GM12878 (cell line): ENCODE measurements at regions not wholly inside any gene's neighbourhood (a gene's known extent, or its start where the extent isn't known, plus 50 kb on each side); places are given as distances from the start of the nearest gene placed in this dataset.

ENCODE experiments used
- ATAC-seq: fragments of 200-7000 bp; cut with Tn5 transposase; 3 replicates; pipeline ENCODE4 v1.9.1; 2020; ENCODE audit warnings: mild to moderate bottlenecking, moderate library complexity
- BruUV-seq: library from RNA; stranded (reverse); fragments of 400-500 nt; replicated peaks from 2 replicates; lab custom pipeline; 2021; lab: Mats Ljungman, UMichigan
- CTCF ChIA-PET: fragments of 300-600 bp; sonication (Branson Sonifier 250); formaldehyde crosslinking; extraction: SDS; loops from one replicate; lab custom pipeline; 2021; ENCODE audit warnings: inconsistent platforms; lab: Yijun Ruan, JAX
- POLR2A ChIA-PET: fragments of 350-600 bp; formaldehyde crosslinking; extraction: SDS; loops from one replicate; lab custom pipeline; 2021; ENCODE audit warnings: inconsistent platforms; lab: Charles Lee
- RAD21 ChIA-PET: fragments of 300-600 bp; sonication (Branson Sonifier 250); formaldehyde crosslinking; loops from one replicate; lab custom pipeline; 2023; ENCODE audit warnings: antibody characterized with exemption; ENCODE audit not compliant: unreplicated experiment; lab: Charles Lee
- SMC1A ChIA-PET: fragments of 300-600 bp; sonication (Branson Sonifier 250); formaldehyde crosslinking; loops from one replicate; lab custom pipeline; 2023; ENCODE audit not compliant: unreplicated experiment, uncharacterized antibody; lab: Charles Lee
- DNase-seq: peaks from one replicate; pipeline ENCODE4 v3.0.0-alpha.2; 2011; ENCODE audit warnings: low read depth, low spot score
- FAIRE-seq: peaks from 3 replicates; lab custom pipeline; 2011; peaks lifted over from hg19 to GRCh38; lab: Jason Lieb, UNC
- H2AFZ ChIP-seq: 2 replicates; pipeline ENCODE4 v1.6.0; 2011; ENCODE audit warnings: low read depth, low read length, control low read depth; ENCODE audit not compliant: control insufficient read depth
- H3K27ac ChIP-seq: 2 replicates; pipeline ENCODE4 v1.5.1; 2011; ENCODE audit warnings: control low read depth; ENCODE audit not compliant: control insufficient read depth, insufficient read depth
- H3K27me3 ChIP-seq, 2 experiments: replicated peaks in 1 of 2; 2 replicates each; pipeline versions ENCODE4 v1.6.0 to v1.6.1; 2011; ENCODE audit warnings: low read length in 1 of 2; ENCODE audit not compliant: control insufficient read depth in 2 of 2, insufficient read depth in 2 of 2
- H3K36me3 ChIP-seq, 2 experiments: 2 replicates each; pipeline ENCODE4 v1.5.1; 2011; ENCODE audit warnings: low read length in 1 of 2; ENCODE audit not compliant: control insufficient read depth in 2 of 2, insufficient read depth in 2 of 2
- H3K4me1 ChIP-seq: 2 replicates; pipeline ENCODE4 v1.6.1; 2011; ENCODE audit warnings: mild to moderate bottlenecking, low read length, moderate library complexity, mixed read lengths; ENCODE audit not compliant: control insufficient read depth, insufficient read depth
- H3K4me2 ChIP-seq: 2 replicates; pipeline ENCODE4 v1.6.0; 2011; ENCODE audit warnings: control low read depth; ENCODE audit not compliant: control insufficient read depth, insufficient read depth
- H3K4me3 ChIP-seq: fragments of 200-600 bp; sonication (generic); 2 replicates; pipeline ENCODE4 v1.5.1; 2016
- H3K79me2 ChIP-seq: 2 replicates; pipeline ENCODE4 v1.6.0; 2011; ENCODE audit warnings: low read length; ENCODE audit not compliant: control insufficient read depth, insufficient read depth
- H3K9ac ChIP-seq: 2 replicates; pipeline ENCODE4 v1.8.0; 2011; ENCODE audit warnings: low read length, control low read depth, mixed read lengths; ENCODE audit not compliant: control insufficient read depth, insufficient read depth
- H3K9me3 ChIP-seq: replicated peaks from 3 replicates; pipeline ENCODE4 v1.5.1; 2011; ENCODE audit warnings: mild to moderate bottlenecking, low read length; ENCODE audit not compliant: control insufficient read depth, insufficient read depth
- H4K20me1 ChIP-seq: 2 replicates; pipeline ENCODE4 v1.6.0; 2011; ENCODE audit not compliant: control insufficient read depth, insufficient read depth
- ASH2L ChIP-seq: fragments of 300-600, 200-600 bp; sonication (generic); IDR thresholded peaks from 2 replicates; pipeline ENCODE4 v1.6.1; 2017; ENCODE audit warnings: low read depth, mild to moderate bottlenecking, borderline replicate concordance
- CBX3 ChIP-seq: fragments of 200-600 bp; sonication (generic); IDR thresholded peaks from 2 replicates; pipeline ENCODE4 v1.6.1; 2016; ENCODE audit warnings: low read depth, borderline replicate concordance
- CBX5 ChIP-seq: sonication (generic); IDR thresholded peaks from 2 replicates; pipeline ENCODE4 v1.6.1; 2016; ENCODE audit warnings: low read depth, moderate library complexity, mild to moderate bottlenecking, inconsistent platforms
- CEBPB ChIP-seq, 2 experiments: fragments of 150-350 bp in 1 of 2; IDR thresholded peaks; 2 replicates each; pipeline ENCODE4 v1.6.1; 2012 to 2014; ENCODE audit warnings: low read depth in 2 of 2, low read length in 2 of 2, borderline replicate concordance in 1 of 2, inconsistent platforms in 1 of 2
- DPF2 ChIP-seq: fragments of 450-650 bp; IDR thresholded peaks from 2 replicates; pipeline ENCODE4 v1.6.1; 2017; ENCODE audit warnings: mild to moderate bottlenecking
- E2F8 ChIP-seq: fragments of 450-650 bp; IDR thresholded peaks from 2 replicates; pipeline ENCODE4 v1.6.1; 2018; ENCODE audit warnings: mild to moderate bottlenecking, low read depth, moderate library complexity; ENCODE audit not compliant: partially characterized antibody
- ESRRA ChIP-seq: IDR thresholded peaks from 2 replicates; pipeline ENCODE4 v1.6.1; 2012; ENCODE audit warnings: mild to moderate bottlenecking, low read length, improper control_type of control experiment
- GATAD2B ChIP-seq: fragments of 450-650 bp; conservative IDR thresholded peaks from 2 replicates; pipeline ENCODE4 v1.6.1; 2017; ENCODE audit warnings: low read depth, mild to moderate bottlenecking, moderate library complexity
- MTA3 ChIP-seq: IDR thresholded peaks from 2 replicates; pipeline ENCODE4 v1.6.1; 2012; ENCODE audit warnings: low read length, inconsistent platforms, borderline replicate concordance
- NFYA ChIP-seq: IDR thresholded peaks from 2 replicates; pipeline ENCODE4 v1.6.1; 2011; ENCODE audit warnings: low read depth, mild to moderate bottlenecking, low read length, improper control_type of control experiment, borderline replicate concordance
- PML ChIP-seq: IDR thresholded peaks from 2 replicates; pipeline ENCODE4 v1.6.1; 2012; ENCODE audit warnings: low read length, inconsistent platforms
- RAD21 ChIP-seq: IDR thresholded peaks from 2 replicates; pipeline ENCODE4 v1.6.1; 2011; ENCODE audit warnings: mild to moderate bottlenecking, low read depth, low read length, moderate library complexity; ENCODE audit not compliant: insufficient read depth
- RCOR1 ChIP-seq: conservative IDR thresholded peaks from 2 replicates; pipeline ENCODE4 v1.6.1; 2012; ENCODE audit warnings: low read depth, low read length, improper control_type of control experiment
- RFX5 ChIP-seq: IDR thresholded peaks from 2 replicates; pipeline ENCODE4 v1.6.1; 2011; ENCODE audit warnings: low read depth, low read length, improper control_type of control experiment
- TAF1 ChIP-seq: IDR thresholded peaks from 2 replicates; pipeline ENCODE4 v1.6.1; 2011; ENCODE audit warnings: mild to moderate bottlenecking, low read depth, low read length, borderline replicate concordance
- YBX1 ChIP-seq: fragments of 450-650 bp; IDR thresholded peaks from 2 replicates; pipeline ENCODE4 v1.6.1; 2016; ENCODE audit warnings: antibody characterized with exemption
- ZNF217 ChIP-seq: fragments of 450-650 bp; IDR thresholded peaks from 2 replicates; pipeline ENCODE4 v1.6.1; 2017; ENCODE audit warnings: antibody characterized with exemption, mild to moderate bottlenecking
- ZNF274 ChIP-seq: IDR thresholded peaks from one replicate; pipeline ENCODE4 v1.8.0; 2011; ENCODE audit not compliant: insufficient read length, insufficient read depth
- WGBS: methylation state at CpG from one replicate; pipeline ENCODE4 v1.1.6; 2016; ENCODE audit warnings: low lambda C conversion rate; ENCODE audit not compliant: insufficient replicate concordance, insufficient coverage; ENCODE audit errors: missing lambda C conversion rate; 5-methylcytosine and 5-hydroxymethylcytosine counted together
- in situ Hi-C: fragments of 300-500 bp; cut with MboI; formaldehyde crosslinking; loops from 9 replicates; pipeline ENCODE4 v1.14.3; 2018; ENCODE audit warnings: mixed read lengths
- intact Hi-C: fragments of 100-400 bp; cut with micrococcal nuclease; formaldehyde crosslinking; loops from one replicate; pipeline ENCODE4 v1.14.2; 2022; ENCODE audit not compliant: unreplicated experiment

- CTCF ChIA-PET: interaction anchor here (0.6 to 2.4 kb wide), 4 partner anchors 10 to 224 kb away, joined by 3 to 9 read pairs (median 4); no protein-coding TSS in a partner anchor
- H3K4me2 ChIP-seq: no peak overlapping the region
- 57% methylated on average over 7 of the region's 7 CpGs for WGBS
These were observed 63.9 kb downstream of the IL12A start for GRCh38 chr3:160052385-160053047.

DNA sequence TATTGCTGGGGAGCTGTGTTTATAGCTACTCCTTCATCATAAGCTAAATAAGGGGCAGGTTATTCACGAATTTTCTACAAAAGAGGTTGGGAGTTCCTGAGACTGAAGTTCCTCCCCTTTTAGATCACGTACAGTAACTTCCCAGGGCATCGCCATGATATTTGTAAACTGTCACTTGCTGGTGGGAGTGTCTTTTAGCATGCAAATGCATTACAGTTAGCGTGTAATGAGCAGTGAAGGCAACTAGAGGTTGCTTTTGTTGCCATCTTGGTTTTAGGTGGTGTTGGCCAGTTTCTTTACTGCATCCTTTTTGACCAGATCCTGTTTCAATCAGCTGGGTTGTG is 64.4 kb downstream of the IL12A start:
- no peaks in the 10 kb centered on the region for H3K27me3 ChIP-seq
- H4K20me1 ChIP-seq: no peaks in the 10 kb centered on the region
- H3K9ac ChIP-seq: no peak overlapping the region
- intact Hi-C loops: no loop called here
- no TSS peak for BruUV-seq
- ChIA-PET CTCF (interaction anchor here (1.2 to 2.4 kb wide), 2 partner anchors 21 to 225 kb away, joined by 3 to 9 read pairs; no protein-coding TSS in a partner anchor), POLR2A (no interaction called here), SMC1A (interaction anchor here (0.9 kb wide), 1 partner anchor 146 kb away, joined by 3 read pairs; no protein-coding TSS in a partner anchor), RAD21 (no interaction called here)
- no peak for ATAC-seq
- WGBS: 43% methylated on average over 4 of the region's 4 CpGs
- in situ Hi-C loops: no loop called here
- no peak for FAIRE-seq
- H3K79me2 ChIP-seq: no peaks in the 10 kb centered on the region
- no peaks in the 10 kb centered on the region for H3K36me3 ChIP-seq
- H2AFZ ChIP-seq: no peak overlapping the region
- no peak overlapping the region for H3K4me2 ChIP-seq
- no peak for DNase-seq
- no peaks in the 10 kb centered on the region for H3K9me3 ChIP-seq
- no peaks in the 10 kb centered on the region for H3K4me1 ChIP-seq
- no peak overlapping the region for H3K27ac ChIP-seq
- no peak overlapping the region for H3K4me3 ChIP-seq
- TF ChIP-seq ZNF274 (no peak), RCOR1 (no peak), GATAD2B (no peak), RFX5 (no peak), RAD21 (no peak), ZNF217 (no peak), PML (no peak), YBX1 (no peak), ASH2L (no peak), CBX5 (no peak), TAF1 (no peak), MTA3 (no peak), E2F8 (no peak), CBX3 (no peak), DPF2 (no peak), CEBPB (IDR thresholded peaks at IDR 0.05; ENCODE audit: borderline replicate concordance in 1 of 2, low read depth in 2 of 2, low read length in 2 of 2) (no peak), NFYA (no peak)

More at GRCh38 chr3:160052385-160053047, 63.9 kb downstream of the IL12A start:
- Histone ChIP-seq H3K27ac (no peak overlapping the region), H3K4me3 (no peak overlapping the region), H2AFZ (no peak overlapping the region), H3K79me2 (no peaks in the 10 kb centered on the region), H4K20me1 (no peaks in the 10 kb centered on the region), H3K4me1 (no peaks in the 10 kb centered on the region), H3K9ac (no peak overlapping the region), H3K36me3 (no peaks in the 10 kb centered on the region), H3K9me3 (no peaks in the 10 kb centered on the region), H3K27me3 (no peaks in the 10 kb centered on the region)
- intact Hi-C loops: no loop called here
- ChIA-PET POLR2A (no interaction called here), SMC1A (interaction anchor here (0.9 kb wide), 1 partner anchor 147 kb away, joined by 3 read pairs; no protein-coding TSS in a partner anchor), RAD21 (no interaction called here)
- BruUV-seq: no TSS peak
- TF ChIP-seq ESRRA: no peak
- in situ Hi-C loops: no loop called here
- no peak for ATAC-seq
- FAIRE-seq: no peak
- no peak for DNase-seq
